H9 (cell line): ENCODE measurements at regions not wholly inside any gene's neighbourhood (a gene's known extent, or its start where the extent isn't known, plus 50 kb on each side); places are given as distances from the start of the nearest gene placed in this dataset.

Experiments used
- DNase-seq: peaks from one replicate; pipeline ENCODE4 v3.0.0-alpha.2; 2017
- H2AFZ ChIP-seq: one replicate; pipeline ENCODE4 v1.6.1; 2013; ENCODE audit warnings: mild to moderate bottlenecking, low read length, control low read depth, moderate library complexity
- H2AK5ac ChIP-seq: 2 replicates; pipeline ENCODE4 v1.6.1; 2013; ENCODE audit warnings: low read length, control low read depth, mixed read lengths; ENCODE audit not compliant: insufficient read length
- H2BK120ac ChIP-seq: one replicate; pipeline ENCODE4 v1.6.1; 2013; ENCODE audit warnings: low read depth, mild to moderate bottlenecking, low read length, control low read depth, inconsistent platforms; ENCODE audit not compliant: poor library complexity, severe bottlenecking
- H2BK12ac ChIP-seq: 2 replicates; pipeline ENCODE4 v1.6.1; 2013; ENCODE audit warnings: low read length, control low read depth, mixed read lengths, low read depth; ENCODE audit not compliant: insufficient read length
- H2BK15ac ChIP-seq: 2 replicates; pipeline ENCODE4 v1.6.1; 2013; ENCODE audit warnings: low read depth, low read length, control low read depth
- H2BK20ac ChIP-seq: one replicate; pipeline ENCODE4 v1.6.1; 2013; ENCODE audit warnings: low read depth, mild to moderate bottlenecking, low read length, control low read depth, inconsistent platforms; ENCODE audit not compliant: poor library complexity, severe bottlenecking
- H2BK5ac ChIP-seq: 2 replicates; pipeline ENCODE4 v1.6.1; 2013; ENCODE audit warnings: low read length, control low read depth, mixed read lengths; ENCODE audit not compliant: insufficient read length
- H3K14ac ChIP-seq: 2 replicates; pipeline ENCODE4 v1.6.1; 2013; ENCODE audit warnings: low read length, control low read depth; ENCODE audit not compliant: insufficient read depth
- H3K18ac ChIP-seq: 2 replicates; pipeline ENCODE4 v1.6.1; 2013; ENCODE audit warnings: low read depth, mild to moderate bottlenecking, mixed read lengths, low read length, control low read depth; ENCODE audit not compliant: insufficient read length
- H3K23ac ChIP-seq: 2 replicates; pipeline ENCODE4 v1.6.1; 2013; ENCODE audit warnings: low read length, control low read depth, mixed read lengths, low read depth; ENCODE audit not compliant: insufficient read length
- H3K23me2 ChIP-seq: 2 replicates; pipeline ENCODE4 v1.6.1; 2013; ENCODE audit warnings: low read depth, mild to moderate bottlenecking, mixed read lengths, low read length, control low read depth; ENCODE audit not compliant: insufficient read length, poor library complexity, severe bottlenecking
- H3K27ac ChIP-seq: 2 replicates; pipeline ENCODE4 v1.5.1; 2013; ENCODE audit warnings: low read length, control low read depth, mixed read lengths, low read depth; ENCODE audit not compliant: insufficient read length
- H3K27me3 ChIP-seq: 2 replicates; pipeline ENCODE4 v1.6.1; 2013; ENCODE audit warnings: low read length, control low read depth, inconsistent platforms; ENCODE audit not compliant: insufficient read depth
- H3K4ac ChIP-seq: 2 replicates; pipeline ENCODE4 v1.6.1; 2013; ENCODE audit warnings: low read depth, mild to moderate bottlenecking, control low read depth, inconsistent platforms, low read length, moderate library complexity
- H3K4me1 ChIP-seq: 2 replicates; pipeline ENCODE4 v1.6.1; 2013; ENCODE audit warnings: low read length, control low read depth, inconsistent platforms; ENCODE audit not compliant: insufficient read depth
- H3K4me2 ChIP-seq: 2 replicates; pipeline ENCODE4 v1.6.1; 2013; ENCODE audit warnings: low read length, control low read depth, mixed read lengths; ENCODE audit not compliant: insufficient read length, insufficient read depth
- H3K56ac ChIP-seq: 2 replicates; pipeline ENCODE4 v1.6.1; 2013; ENCODE audit warnings: low read depth, mild to moderate bottlenecking, mixed read lengths, low read length, control low read depth; ENCODE audit not compliant: insufficient read length
- H3K79me1 ChIP-seq: 2 replicates; pipeline ENCODE4 v1.6.1; 2013; ENCODE audit warnings: low read depth, mild to moderate bottlenecking, moderate library complexity, low read length, control low read depth, inconsistent platforms; ENCODE audit not compliant: insufficient read depth, poor library complexity, severe bottlenecking
- H3K79me2 ChIP-seq: 2 replicates; pipeline ENCODE4 v1.6.1; 2013; ENCODE audit warnings: low read length, control low read depth, inconsistent platforms; ENCODE audit not compliant: insufficient read depth
- H3K9ac ChIP-seq: 2 replicates; pipeline ENCODE4 v1.6.1; 2013; ENCODE audit warnings: low read length, control low read depth, mixed read lengths; ENCODE audit not compliant: insufficient read length; ENCODE audit errors: extremely low read depth
- H3K9me3 ChIP-seq: one replicate; pipeline ENCODE4 v1.6.1; 2013; ENCODE audit warnings: low read depth, low read length, inconsistent platforms; ENCODE audit not compliant: control insufficient read depth
- H3T11ph ChIP-seq: one replicate; pipeline ENCODE4 v1.6.1; 2013; ENCODE audit warnings: mild to moderate bottlenecking, low read length, control low read depth, inconsistent platforms
- H4K20me1 ChIP-seq: one replicate; pipeline ENCODE4 v1.6.1; 2013; ENCODE audit not compliant: control insufficient read depth, insufficient read length, insufficient read depth
- H4K5ac ChIP-seq: 2 replicates; pipeline ENCODE4 v1.6.1; 2013; ENCODE audit warnings: low read depth, mild to moderate bottlenecking, mixed read lengths, low read length, control low read depth; ENCODE audit not compliant: insufficient read length
- H4K8ac ChIP-seq: replicated peaks from 2 replicates; pipeline ENCODE4 v1.6.1; 2013; ENCODE audit warnings: low read length, control low read depth, mixed read lengths, low read depth; ENCODE audit not compliant: insufficient read length
- H4K91ac ChIP-seq: 2 replicates; pipeline ENCODE4 v1.6.1; 2013; ENCODE audit warnings: low read depth, mild to moderate bottlenecking, moderate library complexity, mixed read lengths, low read length, control low read depth; ENCODE audit not compliant: insufficient read length
- H3K27ac Mint-ChIP-seq, 3 experiments: 2 replicates in 2 of 3; 3 replicates in 1 of 3; pipeline ENCODE4 v1.8.0; 2020 to 2021; ENCODE audit warnings: mixed read lengths in 3 of 3, mild to moderate bottlenecking in 1 of 3, moderate library complexity in 1 of 3
- H3K27me3 Mint-ChIP-seq: 2 replicates; pipeline ENCODE4 v1.8.0; 2021; ENCODE audit warnings: low read depth, mild to moderate bottlenecking, moderate library complexity, mixed read lengths
- H3K36me3 Mint-ChIP-seq, 3 experiments: 2 replicates in 2 of 3; 3 replicates in 1 of 3; pipeline ENCODE4 v1.8.0; 2020 to 2021; ENCODE audit warnings: low read depth in 3 of 3, mixed read lengths in 3 of 3; ENCODE audit not compliant: insufficient read depth in 1 of 3
- H3K4me1 Mint-ChIP-seq, 2 experiments: 2 replicates each; pipeline ENCODE4 v1.8.0; 2020; ENCODE audit warnings: mixed read lengths in 2 of 2
- H3K4me3 Mint-ChIP-seq, 2 experiments: 2 replicates in 1 of 2; 3 replicates in 1 of 2; pipeline ENCODE4 v1.8.0; 2020 to 2021; ENCODE audit warnings: mild to moderate bottlenecking in 2 of 2, mixed read lengths in 2 of 2, moderate library complexity in 1 of 2
- H3K9me3 Mint-ChIP-seq, 2 experiments: 2 replicates in 1 of 2; 3 replicates in 1 of 2; pipeline ENCODE4 v1.8.0; 2020; ENCODE audit warnings: mild to moderate bottlenecking in 2 of 2, mixed read lengths in 2 of 2, moderate library complexity in 1 of 2
- CTCF ChIP-seq: fragments of 200-600 bp; sonication (generic); conservative IDR thresholded peaks from 3 replicates; pipeline ENCODE4 v1.8.0; 2021; ENCODE audit warnings: antibody characterized with exemption, mild to moderate bottlenecking
- WGBS: extraction: QIAGEN DNeasy Blood & Tissue Kit; methylation state at CpG from one replicate; pipeline ENCODE4 v1.1.7; 2013; ENCODE audit warnings: missing lambda C conversion rate, low lambda C conversion rate, mixed read lengths; ENCODE audit not compliant: insufficient read length; ENCODE audit errors: extremely low coverage; 5-methylcytosine and 5-hydroxymethylcytosine counted together

GRCh38 chr7:156519070-156519469, 121.5 kb upstream of the RNF32 start:
- Histone ChIP-seq H2BK5ac (no peak overlapping the region), H3K27ac (no peak overlapping the region), H3K4me2 (no peak overlapping the region), H3K56ac (no peak overlapping the region), H4K91ac (no peak overlapping the region), H2BK20ac (no peak overlapping the region), H3K9ac (no peak overlapping the region), H3K4ac (no peak overlapping the region), H4K8ac (no peak overlapping the region), H2AK5ac (no peak overlapping the region), H3K9me3 (no peaks in the 10 kb centered on the region), H3K23ac (no peak overlapping the region), H3K18ac (no peak overlapping the region), H3K14ac (no peak overlapping the region), H3K79me2 (no peaks in the 10 kb centered on the region), H3K79me1 (no peaks in the 10 kb centered on the region), H3T11ph (no peak overlapping the region), H2BK120ac (no peak overlapping the region), H3K23me2 (no peaks in the 10 kb centered on the region), H2AFZ (no peak overlapping the region), H4K20me1 (no peaks in the 10 kb centered on the region), H3K4me1 (no peaks in the 10 kb centered on the region), H2BK12ac (no peak overlapping the region), H4K5ac (no peak overlapping the region), H2BK15ac (no peak overlapping the region), H3K27me3 (no peaks in the 10 kb centered on the region)
- Mint-ChIP-seq H3K27me3 (peaks cover 9% of the 10 kb centered on the region), H3K27ac (no peak overlapping the region), H3K36me3 (no peaks in the 10 kb centered on the region), H3K9me3 (peaks cover 0 to 2% of the 10 kb centered on the region in 2 experiments; a peak in 1 of 5 replicates), H3K4me3 (no peak overlapping the region), H3K4me1 (peaks cover 0 to 3% of the 10 kb centered on the region in 2 experiments; a peak in 1 of 4 replicates)
- DNase-seq: no peak
- no CpG with 5 or more reads among the region's 12 CpGs for WGBS
- TF ChIP-seq CTCF: no peak
